ENCODE measurements at regions not wholly inside any gene's neighbourhood (a gene's known extent, or its start where the extent isn't known, plus 50 kb on each side); places are given as distances from the start of the nearest gene placed in this dataset.

- intact Hi-C loops (cut with DNase I), result no loop called here
- DNase-seq (no peak), ATAC-seq (no peak)
These were observed 771.6 kb upstream of the NR2F2 start for GRCh38 chr15:95558916-95559315.

GRCh38 chr15:95559875-95560394, 770.6 kb upstream of the NR2F2 start:
- peak in 1 of 2 donors; percentile 71 for ATAC-seq
- DNase-seq, result peak; percentile 26
- intact Hi-C loops (cut with DNase I), result no loop called here

GRCh38 chr15:95561463-95561862, 769.0 kb upstream of the NR2F2 start:
- intact Hi-C loops (cut with DNase I), result no loop called here
- no peak for ATAC-seq
- no peak for DNase-seq

- intact Hi-C loops (cut with DNase I), result no loop called here
- ATAC-seq (no peak), DNase-seq (no peak)
These were observed 766.9 kb upstream of the NR2F2 start for GRCh38 chr15:95563634-95564033.

GRCh38 chr15:95565016-95565600, 765.4 kb upstream of the NR2F2 start:
- DNase-seq, result no peak
- ATAC-seq, result no peak
- intact Hi-C loops (cut with DNase I), result no loop called here

GRCh38 chr15:95565690-95566089, 764.8 kb upstream of the NR2F2 start:
- intact Hi-C loops (cut with DNase I), result no loop called here
- DNase-seq (no peak), ATAC-seq (no peak)

GRCh38 chr15:95567686-95568085, 762.8 kb upstream of the NR2F2 start:
- ATAC-seq, result no peak

GRCh38 chr15:95574053-95574452, 756.4 kb upstream of the NR2F2 start:
- intact Hi-C loops (cut with DNase I), result no loop called here
- DNase-seq (no peak), ATAC-seq (no peak)

More at GRCh38 chr15:95567686-95568085, 762.8 kb upstream of the NR2F2 start:
- DNase-seq, result no peak
- intact Hi-C loops (cut with DNase I), result no loop called here

GRCh38 chr15:95577927-95578326, 752.6 kb upstream of the NR2F2 start:
- no peak for ATAC-seq
- DNase-seq, result no peak
- intact Hi-C loops (cut with DNase I), result no loop called here

GRCh38 chr15:95580121-95580520, 750.4 kb upstream of the NR2F2 start:
- intact Hi-C loops (cut with DNase I), result no loop called here
- DNase-seq (no peak), ATAC-seq (no peak)

GRCh38 chr15:95581595-95581994, 748.9 kb upstream of the NR2F2 start:
- ATAC-seq (no peak), DNase-seq (no peak)
- intact Hi-C loops (cut with DNase I), result no loop called here

GRCh38 chr15:95584088-95584487, 746.4 kb upstream of the NR2F2 start:
- intact Hi-C loops (cut with DNase I), result no loop called here
- no peak for ATAC-seq
- DNase-seq, result no peak

GRCh38 chr15:95588056-95588455, 742.4 kb upstream of the NR2F2 start:
- intact Hi-C loops (cut with DNase I), result no loop called here
- no peak for ATAC-seq
- no peak for DNase-seq

- ATAC-seq (no peak), DNase-seq (no peak)
- intact Hi-C loops (cut with DNase I), result no loop called here
These were observed 739.9 kb upstream of the NR2F2 start for GRCh38 chr15:95590533-95591044.

GRCh38 chr15:95591270-95591669, 739.2 kb upstream of the NR2F2 start:
- ATAC-seq, result no peak
- intact Hi-C loops (cut with DNase I), result no loop called here

GRCh38 chr15:95591886-95592285, 738.6 kb upstream of the NR2F2 start:
- ATAC-seq (no peak), DNase-seq (no peak)
- intact Hi-C loops (cut with DNase I), result no loop called here

More at GRCh38 chr15:95591270-95591669, 739.2 kb upstream of the NR2F2 start:
- DNase-seq, result no peak

GRCh38 chr15:95594496-95594895, 736.0 kb upstream of the NR2F2 start:
- intact Hi-C loops (cut with DNase I), result no loop called here
- no peak for DNase-seq

GRCh38 chr15:95595759-95596158, 734.7 kb upstream of the NR2F2 start:
- intact Hi-C loops (cut with DNase I), result no loop called here
- DNase-seq (no peak), ATAC-seq (no peak)

More at GRCh38 chr15:95594496-95594895, 736.0 kb upstream of the NR2F2 start:
- ATAC-seq, result peak; percentile 35 to 55

- intact Hi-C loops (cut with DNase I), result no loop called here
- DNase-seq (no peak), ATAC-seq (no peak)
These were observed 734.0 kb upstream of the NR2F2 start for GRCh38 chr15:95596496-95596895.

- no peak for ATAC-seq
- intact Hi-C loops (cut with DNase I), result no loop called here
- no peak for DNase-seq
These were observed 732.1 kb upstream of the NR2F2 start for GRCh38 chr15:95598251-95598855.

GRCh38 chr15:95600367-95600766, 730.1 kb upstream of the NR2F2 start:
- ATAC-seq (no peak), DNase-seq (no peak)
- intact Hi-C loops (cut with DNase I), result no loop called here

Data from left cardiac atrium (tissue), 4 donors.